SK-N-SH treated with all-trans-retinoic acid at 6 μM for 48 hours (cell line): ENCODE measurements at regions not wholly inside any gene's neighbourhood (a gene's known extent, or its start where the extent isn't known, plus 50 kb on each side); places are given as distances from the start of the nearest gene placed in this dataset.

ENCODE experiments used
- OSR1 ChIP-seq: fragments of 250-450 bp; sonication (Bioruptor Pico); IDR thresholded peaks from 2 replicates; pipeline ENCODE4 v1.8.0; 2022; ENCODE audit warnings: moderate library complexity, mild to moderate bottlenecking, inconsistent platforms
- RARB ChIP-seq: fragments of 250-450 bp; sonication (Bioruptor Pico); IDR thresholded peaks from 2 replicates; pipeline ENCODE4 v1.8.0; 2021; ENCODE audit warnings: mild to moderate bottlenecking, moderate library complexity
- ZFP3 ChIP-seq: fragments of 250-450 bp; sonication (Bioruptor Pico); IDR thresholded peaks from 2 replicates; pipeline ENCODE4 v1.5.0; 2020; ENCODE audit warnings: mild to moderate bottlenecking, moderate library complexity
- ZFP30 ChIP-seq: fragments of 450-650 bp; formaldehyde crosslinking; IDR thresholded peaks from 2 replicates; pipeline ENCODE4 v1.5.0; 2022; ENCODE audit warnings: mild to moderate bottlenecking, moderate library complexity
- TF ChIP-seq, protein P1 (sequence below): fragments of 250-450 bp; sonication (Bioruptor Pico); IDR thresholded peaks from 2 replicates; pipeline ENCODE4 v1.5.1; 2020; ENCODE audit warnings: low read depth, mild to moderate bottlenecking, moderate library complexity

DNA sequence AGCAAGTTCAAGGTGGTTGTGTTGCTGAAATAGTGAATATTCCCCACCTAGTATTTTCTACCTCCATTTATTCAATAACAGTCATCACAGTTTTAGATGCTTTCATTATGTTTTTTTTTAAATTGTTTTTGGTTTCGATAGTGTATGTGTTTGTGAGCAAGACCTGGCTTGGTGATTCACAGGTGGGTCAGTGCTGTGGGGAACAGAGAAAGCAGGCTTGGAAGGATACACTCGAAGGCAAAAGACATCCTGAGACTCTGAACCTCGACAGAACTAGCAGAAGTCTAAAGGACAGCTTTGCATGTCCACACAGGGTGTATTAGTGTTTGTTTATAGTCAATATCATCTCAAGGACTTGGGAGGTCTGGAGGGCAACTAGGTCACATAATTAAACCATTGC is 551.5 kb downstream of the RIT2 start:
- TF ChIP-seq, protein P1, sequence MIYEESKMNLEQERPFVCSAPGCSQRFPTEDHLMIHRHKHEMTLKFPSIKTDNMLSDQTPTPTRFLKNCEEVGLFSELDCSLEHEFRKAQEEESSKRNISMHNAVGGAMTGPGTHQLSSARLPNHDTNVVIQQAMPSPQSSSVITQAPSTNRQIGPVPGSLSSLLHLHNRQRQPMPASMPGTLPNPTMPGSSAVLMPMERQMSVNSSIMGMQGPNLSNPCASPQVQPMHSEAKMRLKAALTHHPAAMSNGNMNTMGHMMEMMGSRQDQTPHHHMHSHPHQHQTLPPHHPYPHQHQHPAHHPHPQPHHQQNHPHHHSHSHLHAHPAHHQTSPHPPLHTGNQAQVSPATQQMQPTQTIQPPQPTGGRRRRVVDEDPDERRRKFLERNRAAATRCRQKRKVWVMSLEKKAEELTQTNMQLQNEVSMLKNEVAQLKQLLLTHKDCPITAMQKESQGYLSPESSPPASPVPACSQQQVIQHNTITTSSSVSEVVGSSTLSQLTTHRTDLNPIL (CRISPR knock-in tag), result no peak
- TF ChIP-seq RARB, result no peak
- no peak for TF ChIP-seq ZFP3 (CRISPR knock-in tag)
- TF ChIP-seq ZFP30 (CRISPR knock-in tag), result no peak
- no peak for TF ChIP-seq OSR1 (CRISPR knock-in tag)
